Activated CD4-positive, alpha-beta T cell treated with anti-CD3 and anti-CD28 coated beads for 48 hours (primary cell): ENCODE measurements at regions not wholly inside any gene's neighbourhood (a gene's known extent, or its start where the extent isn't known, plus 50 kb on each side); places are given as distances from the start of the nearest gene placed in this dataset.
"Not testable (repeated sequence)": the region's sequence is repeated elsewhere in the genome, so short reads cannot be mapped to it uniquely, and the experiment has no call there.

Experiments
- DNase-seq: peaks from one replicate; pipeline ENCODE4 v3.0.0-alpha.2; 2020

- no peak for DNase-seq
Observed at GRCh38 chr20:53833333-53834061, 236.9 kb downstream of the BCAS1 start.

- DNase-seq = no peak
Observed at GRCh38 chr20:53832499-53832898, 237.9 kb downstream of the BCAS1 start.

GRCh38 chr20:53831812-53832211, 238.2 kb upstream of the ZNF217 start:
- no peak for DNase-seq

GRCh38 chr20:53831228-53831627, 237.6 kb upstream of the ZNF217 start:
- no peak for DNase-seq

GRCh38 chr20:53829724-53830521, 236.3 kb upstream of the ZNF217 start:
- no peak for DNase-seq

- no peak for DNase-seq
Observed at GRCh38 chr20:53829255-53829723, 235.7 kb upstream of the ZNF217 start.

GRCh38 chr20:53828682-53829254, 235.1 kb upstream of the ZNF217 start:
- DNase-seq = no peak

GRCh38 chr20:53828088-53828681, 234.5 kb upstream of the ZNF217 start:
- no peak for DNase-seq

- DNase-seq = no peak
Observed at GRCh38 chr20:53827292-53828087, 233.9 kb upstream of the ZNF217 start.

- DNase-seq = no peak
Observed at GRCh38 chr20:53826597-53827291, 233.1 kb upstream of the ZNF217 start.

- DNase-seq = no peak
Observed at GRCh38 chr20:53826090-53826489, 232.5 kb upstream of the ZNF217 start.

- DNase-seq = no peak
Observed at GRCh38 chr20:53825282-53825681, 231.6 kb upstream of the ZNF217 start.

GRCh38 chr20:53824779-53825178, 231.1 kb upstream of the ZNF217 start:
- DNase-seq = no peak

- no peak for DNase-seq
Observed at GRCh38 chr20:53823121-53823764, 229.6 kb upstream of the ZNF217 start.

- no peak for DNase-seq
Observed at GRCh38 chr20:53822534-53822933, 228.9 kb upstream of the ZNF217 start.

- no peak for DNase-seq
Observed at GRCh38 chr20:53819973-53820451, 226.4 kb upstream of the ZNF217 start.

GRCh38 chr20:53818457-53819177, 225.0 kb upstream of the ZNF217 start:
- no peak for DNase-seq

GRCh38 chr20:53817513-53817912, 223.9 kb upstream of the ZNF217 start:
- DNase-seq = not testable (repeated sequence)

- no peak for DNase-seq
Observed at GRCh38 chr20:53816872-53817398, 223.3 kb upstream of the ZNF217 start.

GRCh38 chr20:53815509-53815908, 221.9 kb upstream of the ZNF217 start:
- no peak for DNase-seq
